ENCODE measurements at regions not wholly inside any gene's neighbourhood (a gene's known extent, or its start where the extent isn't known, plus 50 kb on each side); places are given as distances from the start of the nearest gene placed in this dataset.

DNA sequence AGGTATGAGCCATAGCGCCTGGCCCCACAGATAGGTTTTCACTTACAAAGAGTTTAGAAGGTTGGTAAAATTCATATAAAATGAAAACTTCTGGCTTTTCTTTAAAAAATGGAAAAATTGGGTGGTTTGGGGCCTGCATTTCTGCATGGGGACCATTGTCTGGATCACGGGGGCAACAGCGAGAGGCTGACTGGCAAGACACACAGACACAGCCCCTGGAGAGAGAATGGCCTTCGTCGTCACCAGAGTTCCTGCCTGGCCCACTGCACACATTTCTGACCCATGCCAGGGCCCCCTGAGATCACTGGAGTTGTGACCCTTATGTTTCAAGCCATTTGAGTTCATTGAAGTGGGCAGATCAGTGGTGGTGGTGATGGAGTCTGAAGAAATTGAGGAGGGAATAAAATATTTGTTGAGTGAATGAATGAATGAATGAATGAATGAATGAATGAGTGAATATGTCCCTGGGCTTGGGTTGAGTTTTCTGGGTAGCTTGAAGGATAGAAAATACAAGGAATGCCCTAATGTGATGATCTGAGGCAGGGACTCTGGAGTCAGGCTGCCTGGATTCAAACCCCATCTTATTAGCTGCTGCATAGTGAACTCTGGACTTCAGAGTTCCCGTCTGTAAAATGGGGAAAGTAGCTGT, 173.8 kb downstream of the ZFP64 start:
- TF ChIP-seq EP300 (IDR thresholded peaks at IDR 0.05; ENCODE audit: borderline replicate concordance) (no peak), USF1 (IDR thresholded peaks at IDR 0.05) (no peak), CREB1 (IDR thresholded peaks at IDR 0.05; ENCODE audit: low read depth) (no peak), FOXM1 (IDR thresholded peaks at IDR 0.05; ENCODE audit: borderline replicate concordance, low read depth) (no peak), EGR1 (IDR thresholded peaks at IDR 0.05) (no peak), ZBTB7A (IDR thresholded peaks at IDR 0.05; ENCODE audit: low read depth) (no peak)
- TF ChIP-seq, protein P1, sequence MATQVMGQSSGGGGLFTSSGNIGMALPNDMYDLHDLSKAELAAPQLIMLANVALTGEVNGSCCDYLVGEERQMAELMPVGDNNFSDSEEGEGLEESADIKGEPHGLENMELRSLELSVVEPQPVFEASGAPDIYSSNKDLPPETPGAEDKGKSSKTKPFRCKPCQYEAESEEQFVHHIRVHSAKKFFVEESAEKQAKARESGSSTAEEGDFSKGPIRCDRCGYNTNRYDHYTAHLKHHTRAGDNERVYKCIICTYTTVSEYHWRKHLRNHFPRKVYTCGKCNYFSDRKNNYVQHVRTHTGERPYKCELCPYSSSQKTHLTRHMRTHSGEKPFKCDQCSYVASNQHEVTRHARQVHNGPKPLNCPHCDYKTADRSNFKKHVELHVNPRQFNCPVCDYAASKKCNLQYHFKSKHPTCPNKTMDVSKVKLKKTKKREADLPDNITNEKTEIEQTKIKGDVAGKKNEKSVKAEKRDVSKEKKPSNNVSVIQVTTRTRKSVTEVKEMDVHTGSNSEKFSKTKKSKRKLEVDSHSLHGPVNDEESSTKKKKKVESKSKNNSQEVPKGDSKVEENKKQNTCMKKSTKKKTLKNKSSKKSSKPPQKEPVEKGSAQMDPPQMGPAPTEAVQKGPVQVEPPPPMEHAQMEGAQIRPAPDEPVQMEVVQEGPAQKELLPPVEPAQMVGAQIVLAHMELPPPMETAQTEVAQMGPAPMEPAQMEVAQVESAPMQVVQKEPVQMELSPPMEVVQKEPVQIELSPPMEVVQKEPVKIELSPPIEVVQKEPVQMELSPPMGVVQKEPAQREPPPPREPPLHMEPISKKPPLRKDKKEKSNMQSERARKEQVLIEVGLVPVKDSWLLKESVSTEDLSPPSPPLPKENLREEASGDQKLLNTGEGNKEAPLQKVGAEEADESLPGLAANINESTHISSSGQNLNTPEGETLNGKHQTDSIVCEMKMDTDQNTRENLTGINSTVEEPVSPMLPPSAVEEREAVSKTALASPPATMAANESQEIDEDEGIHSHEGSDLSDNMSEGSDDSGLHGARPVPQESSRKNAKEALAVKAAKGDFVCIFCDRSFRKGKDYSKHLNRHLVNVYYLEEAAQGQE (IDR thresholded peaks at IDR 0.05; ENCODE audit: low read depth) = no peak

Data from Ishikawa (cell line).